ENCODE measurements at regions not wholly inside any gene's neighbourhood (a gene's known extent, or its start where the extent isn't known, plus 50 kb on each side); places are given as distances from the start of the nearest gene placed in this dataset.
A peak's percentile ranks its signal among the peaks of the same experiment; 100 is the strongest.

- peak; percentile 1 for TF ChIP-seq VEZF1 (CRISPR knock-in tag; IDR thresholded peaks at IDR 0.05)
- TF ChIP-seq ASH1L (IDR thresholded peaks at IDR 0.05; ENCODE audit: borderline replicate concordance, low read depth, partially characterized antibody) = peak; percentile 94
- TF ChIP-seq E2F1 (CRISPR knock-in tag; IDR thresholded peaks at IDR 0.05) = peak; percentile 57
- peak; percentile 80 for TF ChIP-seq EP400 (IDR thresholded peaks at IDR 0.05)
- TF ChIP-seq ARID1B (IDR thresholded peaks at IDR 0.05) = 0 out of 2 replicates have a peak, but pooled peaks have one; percentile 10
- TF ChIP-seq ESRRA (IDR thresholded peaks at IDR 0.05; ENCODE audit: borderline replicate concordance, low read depth) = peak; percentile 19; the same call in 1 of the 2 replicates
- TF ChIP-seq ZNF165 (CRISPR knock-in tag; IDR thresholded peaks at IDR 0.05; ENCODE audit: borderline replicate concordance) = 0 out of 2 replicates have a peak, but pooled peaks have one; percentile 44
- TF ChIP-seq CGGBP1 (CRISPR knock-in tag; IDR thresholded peaks at IDR 0.05) = peak; percentile 45; the same call in 1 of the 2 replicates
- TF ChIP-seq ZNF830 (CRISPR knock-in tag; IDR thresholded peaks at IDR 0.05) = 0 out of 2 replicates have a peak, but pooled peaks have one; percentile 56
- 0 out of 2 replicates have a peak, but pooled peaks have one; percentile 66 for TF ChIP-seq HDGF (IDR thresholded peaks at IDR 0.05)
- peak; percentile 84 for TF ChIP-seq ZKSCAN1 (IDR thresholded peaks at IDR 0.05; ENCODE audit: low read depth, low read length)
- TF ChIP-seq E2F6 (IDR thresholded peaks at IDR 0.05; ENCODE audit: borderline replicate concordance in 1 of 2, extremely low read depth in 1 of 2, insufficient read depth in 1 of 2, insufficient read length in 1 of 2, low read depth in 1 of 2, low read length in 1 of 2, poor library complexity in 1 of 2, severe bottlenecking in 1 of 2) = peak in 1 of 2 experiments; percentile 23
- TF ChIP-seq SNRNP70 (optimal IDR thresholded peaks at IDR 0.05; ENCODE audit: low read depth, low read length) = peak; percentile 88
- peak in 2 of 3 experiments; percentile 25 to 72; a peak in 2 of 6 replicates for TF ChIP-seq ZBTB11 (CRISPR knock-in tag; IDR thresholded peaks at IDR 0.05)
- TF ChIP-seq ZNF75A (CRISPR knock-in tag; IDR thresholded peaks at IDR 0.05) = peak; percentile 48; the same call in 1 of the 2 replicates
- peak; percentile 75; the same call in 1 of the 2 replicates for TF ChIP-seq CBX1 (IDR thresholded peaks at IDR 0.05; ENCODE audit: low read depth)
- TF ChIP-seq SP1 (CRISPR knock-in tag; IDR thresholded peaks at IDR 0.05) = peak; percentile 88
These were observed 204.6 kb upstream of the WSB1 start (continued) for GRCh38 chr17:27089079-27089928.

Measured in K562 (cell line).